ENCODE measurements at regions not wholly inside any gene's neighbourhood (a gene's known extent, or its start where the extent isn't known, plus 50 kb on each side); places are given as distances from the start of the nearest gene placed in this dataset.
A peak's percentile ranks its signal among the peaks of the same experiment; 100 is the strongest.

GRCh38 chr16:65487231-65487630 lies 365.4 kb upstream of the CDH11 start:
- H3K4me3 ChIP-seq (replicated peaks in 1 of 2; ENCODE audit: low read depth in 2 of 2, low read length in 2 of 2), result no peak overlapping the region
- no peak for TF ChIP-seq CTCF (IDR thresholded peaks at IDR 0.05; ENCODE audit: low read depth, low read length)
- DNase-seq (ENCODE audit: low read depth in 2 of 2), result no peak

- DNase-seq (ENCODE audit: low read depth in 2 of 2), result no peak
- no peak for TF ChIP-seq CTCF (IDR thresholded peaks at IDR 0.05; ENCODE audit: low read depth, low read length)
- no peak overlapping the region for H3K4me3 ChIP-seq (replicated peaks in 1 of 2; ENCODE audit: low read depth in 2 of 2, low read length in 2 of 2)
Measured at GRCh38 chr16:65481956-65482355, 360.1 kb upstream of the CDH11 start.

GRCh38 chr16:65480281-65481091 lies 358.6 kb upstream of the CDH11 start:
- no peak for TF ChIP-seq CTCF (IDR thresholded peaks at IDR 0.05; ENCODE audit: low read depth, low read length)
- no peak overlapping the region for H3K4me3 ChIP-seq (replicated peaks in 1 of 2; ENCODE audit: low read depth in 2 of 2, low read length in 2 of 2)
- DNase-seq (ENCODE audit: low read depth in 2 of 2), result no peak

GRCh38 chr16:65476448-65476955 lies 354.6 kb upstream of the CDH11 start:
- DNase-seq (ENCODE audit: low read depth in 2 of 2), result no peak
- no peak overlapping the region for H3K4me3 ChIP-seq (replicated peaks in 1 of 2; ENCODE audit: low read depth in 2 of 2, low read length in 2 of 2)
- no peak for TF ChIP-seq CTCF (IDR thresholded peaks at IDR 0.05; ENCODE audit: low read depth, low read length)

GRCh38 chr16:65473699-65474098 lies 351.8 kb upstream of the CDH11 start:
- TF ChIP-seq CTCF (IDR thresholded peaks at IDR 0.05; ENCODE audit: low read depth, low read length), result no peak
- DNase-seq (ENCODE audit: low read depth in 2 of 2), result no peak
- H3K4me3 ChIP-seq (replicated peaks in 1 of 2; ENCODE audit: low read depth in 2 of 2, low read length in 2 of 2), result no peak overlapping the region

GRCh38 chr16:65469116-65469515 lies 347.3 kb upstream of the CDH11 start:
- H3K4me3 ChIP-seq (replicated peaks in 1 of 2; ENCODE audit: low read depth in 2 of 2, low read length in 2 of 2), result no peak overlapping the region
- DNase-seq (ENCODE audit: low read depth in 2 of 2), result peak in 1 of 2 donors; percentile 6
- TF ChIP-seq CTCF (IDR thresholded peaks at IDR 0.05; ENCODE audit: low read depth, low read length), result no peak

Measured in cardiac fibroblast (primary cell).